GM23338 (cell line): ENCODE measurements at regions not wholly inside any gene's neighbourhood (a gene's known extent, or its start where the extent isn't known, plus 50 kb on each side); places are given as distances from the start of the nearest gene placed in this dataset.

Source experiments
- CTCF ChIP-seq, 2 experiments: fragments of 200-600 bp in 1 of 2; sonication (generic) in 1 of 2; conservative IDR thresholded peaks; 2 replicates each; pipeline versions ENCODE4 v1.5.1 to v1.6.1; 2016 to 2017; ENCODE audit warnings: antibody characterized with exemption in 2 of 2, low read depth in 2 of 2, mild to moderate bottlenecking in 2 of 2, moderate library complexity in 1 of 2
- EZH2 ChIP-seq: fragments of 200-600 bp; sonication (generic); IDR thresholded peaks from one replicate; pipeline ENCODE4 v1.8.0; 2017; ENCODE audit warnings: antibody characterized with exemption, mild to moderate bottlenecking, low read depth; ENCODE audit not compliant: unreplicated experiment
- NANOG ChIP-seq: IDR thresholded peaks from 2 replicates; pipeline ENCODE4 v1.6.1; 2016; ENCODE audit warnings: antibody characterized with exemption, borderline replicate concordance
- POLR2AphosphoS5 ChIP-seq: IDR thresholded peaks from 2 replicates; pipeline ENCODE4 v1.6.1; 2016; ENCODE audit warnings: antibody characterized with exemption, low read depth
- TF ChIP-seq, protein P1 (sequence below): IDR thresholded peaks from one replicate; pipeline ENCODE4 v1.6.1; 2018; ENCODE audit warnings: antibody characterized with exemption; ENCODE audit not compliant: unreplicated experiment

DNA sequence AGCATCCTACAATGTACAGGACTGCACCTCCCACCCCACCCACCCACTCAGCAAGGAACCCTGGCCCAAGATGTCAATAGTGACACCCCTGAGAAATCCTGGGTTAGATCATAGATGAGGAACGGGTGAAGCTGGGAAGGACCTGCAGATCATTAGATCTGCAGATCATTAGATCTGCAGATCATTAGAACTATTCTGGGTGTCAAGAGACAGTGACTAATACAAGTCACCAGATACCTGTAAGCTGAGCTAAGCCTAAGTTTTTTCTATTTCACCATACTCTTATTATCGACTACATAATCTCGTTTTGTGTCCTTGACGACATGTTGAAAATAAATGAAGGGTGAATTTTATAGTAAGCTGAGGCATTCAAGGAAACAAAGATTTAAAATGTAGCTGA lies 325.7 kb downstream of the DUSP10 start:
- TF ChIP-seq CTCF (conservative IDR thresholded peaks at IDR 0.05; ENCODE audit: low read depth in 2 of 2), result no peak
- TF ChIP-seq, protein P1, sequence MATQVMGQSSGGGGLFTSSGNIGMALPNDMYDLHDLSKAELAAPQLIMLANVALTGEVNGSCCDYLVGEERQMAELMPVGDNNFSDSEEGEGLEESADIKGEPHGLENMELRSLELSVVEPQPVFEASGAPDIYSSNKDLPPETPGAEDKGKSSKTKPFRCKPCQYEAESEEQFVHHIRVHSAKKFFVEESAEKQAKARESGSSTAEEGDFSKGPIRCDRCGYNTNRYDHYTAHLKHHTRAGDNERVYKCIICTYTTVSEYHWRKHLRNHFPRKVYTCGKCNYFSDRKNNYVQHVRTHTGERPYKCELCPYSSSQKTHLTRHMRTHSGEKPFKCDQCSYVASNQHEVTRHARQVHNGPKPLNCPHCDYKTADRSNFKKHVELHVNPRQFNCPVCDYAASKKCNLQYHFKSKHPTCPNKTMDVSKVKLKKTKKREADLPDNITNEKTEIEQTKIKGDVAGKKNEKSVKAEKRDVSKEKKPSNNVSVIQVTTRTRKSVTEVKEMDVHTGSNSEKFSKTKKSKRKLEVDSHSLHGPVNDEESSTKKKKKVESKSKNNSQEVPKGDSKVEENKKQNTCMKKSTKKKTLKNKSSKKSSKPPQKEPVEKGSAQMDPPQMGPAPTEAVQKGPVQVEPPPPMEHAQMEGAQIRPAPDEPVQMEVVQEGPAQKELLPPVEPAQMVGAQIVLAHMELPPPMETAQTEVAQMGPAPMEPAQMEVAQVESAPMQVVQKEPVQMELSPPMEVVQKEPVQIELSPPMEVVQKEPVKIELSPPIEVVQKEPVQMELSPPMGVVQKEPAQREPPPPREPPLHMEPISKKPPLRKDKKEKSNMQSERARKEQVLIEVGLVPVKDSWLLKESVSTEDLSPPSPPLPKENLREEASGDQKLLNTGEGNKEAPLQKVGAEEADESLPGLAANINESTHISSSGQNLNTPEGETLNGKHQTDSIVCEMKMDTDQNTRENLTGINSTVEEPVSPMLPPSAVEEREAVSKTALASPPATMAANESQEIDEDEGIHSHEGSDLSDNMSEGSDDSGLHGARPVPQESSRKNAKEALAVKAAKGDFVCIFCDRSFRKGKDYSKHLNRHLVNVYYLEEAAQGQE, result no peak
- no peak for TF ChIP-seq NANOG
- TF ChIP-seq EZH2, result no peak
- TF ChIP-seq POLR2AphosphoS5, result no peak
